ENCODE measurements at regions not wholly inside any gene's neighbourhood (a gene's known extent, or its start where the extent isn't known, plus 50 kb on each side); places are given as distances from the start of the nearest gene placed in this dataset.

DNA sequence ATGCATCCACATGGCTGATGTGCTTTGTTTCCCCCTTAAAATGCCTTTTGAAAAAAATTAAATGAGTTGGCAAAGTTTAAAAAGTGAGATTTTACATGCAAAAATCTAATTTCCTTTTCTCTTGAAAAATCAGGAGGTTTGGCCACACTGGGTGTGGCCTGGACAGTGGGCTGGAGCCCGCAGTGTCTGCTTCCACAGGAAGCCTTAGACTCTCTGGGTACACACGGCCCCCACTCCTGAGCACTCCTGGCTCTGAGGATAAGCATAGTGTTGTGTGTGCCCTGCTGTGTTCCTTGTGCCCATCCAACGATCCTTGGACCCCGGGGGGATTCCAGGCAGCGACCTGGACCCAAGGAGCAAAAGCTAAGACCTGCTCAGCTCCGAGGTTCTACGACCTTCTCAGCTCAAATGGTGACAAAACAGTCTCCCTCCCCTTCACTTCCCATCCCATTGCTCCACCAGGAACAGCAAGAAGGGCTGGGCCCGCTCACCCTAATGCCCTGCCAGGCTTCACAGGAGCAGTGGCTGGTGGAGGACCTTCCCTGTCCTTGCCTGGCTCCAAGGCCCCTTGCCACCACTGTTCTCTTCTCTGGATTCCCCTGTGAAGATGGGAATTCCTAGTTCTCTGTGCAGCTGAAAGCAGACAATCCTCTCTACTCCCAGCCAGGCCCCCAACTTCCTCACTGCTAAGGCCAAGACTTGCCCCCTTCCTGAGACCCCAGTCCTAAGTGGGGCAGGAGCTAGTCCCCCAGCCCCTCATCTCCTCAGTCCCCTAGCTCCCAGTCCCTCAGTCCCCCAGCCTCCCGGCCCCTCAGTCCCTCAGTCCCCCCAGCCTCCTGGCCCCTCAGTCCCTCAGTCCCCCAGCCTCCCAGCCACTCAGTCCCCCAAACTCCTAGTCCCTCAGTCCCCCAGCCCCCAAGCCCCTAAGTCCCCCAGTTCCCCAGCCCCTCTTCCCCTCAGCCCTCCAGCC lies 395.8 kb downstream of the PTPRU start:
- Mint-ChIP-seq H3K27ac (no peak overlapping the region), H3K4me3 (no peak overlapping the region), H3K27me3 (peaks cover 3% of the 10 kb centered on the region), H3K9me3 (ENCODE audit: low read depth) (peaks cover 2% of the 10 kb centered on the region), H3K36me3 (no peaks in the 10 kb centered on the region), H3K4me1 (no peaks in the 10 kb centered on the region)
- DNase-seq: peak; percentile 31
- no peak for ATAC-seq
- CTCF ChIA-PET: no interaction called here

- H3K27ac Mint-ChIP-seq: no peak overlapping the region
These were observed 395.0 kb downstream of the PTPRU start for GRCh38 chr1:29631361-29631760.

GRCh38 chr1:29630756-29631155 lies 394.4 kb downstream of the PTPRU start:
- Mint-ChIP-seq H3K9me3 (ENCODE audit: low read depth) (peaks cover 2% of the 10 kb centered on the region), H3K36me3 (no peaks in the 10 kb centered on the region), H3K27ac (no peak overlapping the region), H3K27me3 (peaks cover 3% of the 10 kb centered on the region), H3K4me1 (no peaks in the 10 kb centered on the region), H3K4me3 (no peak overlapping the region)
- DNase-seq (peak; percentile 16), ATAC-seq (no peak)
- CTCF ChIA-PET: no interaction called here

More at GRCh38 chr1:29631361-29631760, 395.0 kb downstream of the PTPRU start:
- Mint-ChIP-seq H3K27me3 (peaks cover 3% of the 10 kb centered on the region), H3K36me3 (no peaks in the 10 kb centered on the region), H3K4me3 (no peak overlapping the region), H3K9me3 (ENCODE audit: low read depth) (peaks cover 2% of the 10 kb centered on the region), H3K4me1 (no peaks in the 10 kb centered on the region)
- CTCF ChIA-PET: no interaction called here
- ATAC-seq (no peak), DNase-seq (no peak)

DNA sequence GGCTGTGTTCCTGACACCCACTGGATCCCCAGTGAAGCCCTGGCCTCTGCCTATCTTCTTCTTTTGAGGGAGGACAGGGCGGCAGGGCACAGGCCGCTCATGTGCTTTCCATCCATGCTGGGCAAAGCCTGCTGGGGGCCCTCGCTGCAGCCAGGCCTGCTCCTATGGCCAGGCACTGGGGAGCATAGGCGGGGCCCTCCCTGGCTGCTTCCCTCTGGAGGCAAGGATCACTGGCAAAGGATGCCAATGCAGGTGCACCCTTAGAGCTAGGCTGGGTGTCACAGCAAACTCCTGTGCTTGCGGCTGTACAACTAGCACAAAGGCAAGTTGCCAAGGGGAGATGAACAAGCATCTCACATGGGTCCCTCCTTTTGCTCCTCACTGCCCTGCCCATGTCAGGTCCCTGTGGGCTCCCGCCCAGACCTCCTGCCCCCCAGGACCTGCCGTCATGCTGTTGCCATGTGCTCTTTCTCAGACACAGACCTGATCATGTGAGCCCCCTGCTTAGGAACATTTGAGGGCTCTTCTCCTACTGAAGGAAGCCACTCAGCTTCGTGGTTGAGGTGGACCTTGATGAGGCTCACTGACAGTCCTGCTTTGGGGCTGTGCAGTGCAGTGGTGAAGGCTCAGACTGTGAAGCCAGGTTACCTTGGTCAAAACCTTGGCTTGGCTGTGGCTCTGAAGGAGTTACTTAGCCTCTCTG lies 393.6 kb downstream of the PTPRU start:
- no peak overlapping the region for H3K27ac Mint-ChIP-seq
- H3K36me3 Mint-ChIP-seq: no peaks in the 10 kb centered on the region
- peaks cover 3% of the 10 kb centered on the region for H3K27me3 Mint-ChIP-seq
- H3K4me3 Mint-ChIP-seq: no peak overlapping the region
- H3K4me1 Mint-ChIP-seq: no peaks in the 10 kb centered on the region
- peaks cover 2% of the 10 kb centered on the region for H3K9me3 Mint-ChIP-seq (ENCODE audit: low read depth)
- ATAC-seq: no peak
- peak; percentile 22 for DNase-seq
- CTCF ChIA-PET: no interaction called here

- ATAC-seq: no peak
- Mint-ChIP-seq H3K36me3 (no peaks in the 10 kb centered on the region), H3K27ac (no peak overlapping the region), H3K4me1 (no peaks in the 10 kb centered on the region), H3K27me3 (peaks cover 3% of the 10 kb centered on the region), H3K4me3 (no peak overlapping the region), H3K9me3 (ENCODE audit: low read depth) (peaks cover 2% of the 10 kb centered on the region)
- DNase-seq: peak; percentile 28
- CTCF ChIA-PET: no interaction called here
These were observed 393.1 kb downstream of the PTPRU start for GRCh38 chr1:29629401-29629800.

GRCh38 chr1:29628190-29628589 lies 391.9 kb downstream of the PTPRU start:
- DNase-seq: peak; percentile 15
- no peak overlapping the region for H3K4me3 Mint-ChIP-seq
- CTCF ChIA-PET: no interaction called here

DNA sequence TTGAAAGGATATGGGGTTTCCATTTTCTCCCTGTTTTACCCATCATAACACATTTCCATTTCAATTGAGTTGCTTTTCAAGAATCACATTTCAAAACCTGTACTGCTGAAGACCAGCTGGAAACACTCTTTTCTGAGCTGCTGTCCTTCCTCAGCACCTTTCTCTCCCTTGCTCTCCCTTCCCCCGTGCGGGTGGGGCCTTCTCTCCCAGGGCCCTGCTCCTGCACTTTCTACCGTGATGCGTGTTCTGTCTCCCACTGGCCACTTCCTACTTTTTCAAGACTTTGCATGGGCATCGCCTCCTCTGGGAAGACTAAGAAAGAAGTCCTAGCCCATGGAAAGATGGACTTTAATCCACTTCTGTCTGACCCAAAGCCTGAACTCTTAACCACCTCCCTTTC lies 390.4 kb downstream of the PTPRU start:
- no peak for DNase-seq
- Mint-ChIP-seq H3K4me3 (no peak overlapping the region), H3K27ac (no peak overlapping the region), H3K4me1 (no peaks in the 10 kb centered on the region), H3K9me3 (ENCODE audit: low read depth) (peaks cover 2% of the 10 kb centered on the region), H3K36me3 (no peaks in the 10 kb centered on the region), H3K27me3 (no peaks in the 10 kb centered on the region)
- no peak for ATAC-seq
- CTCF ChIA-PET: no interaction called here

More at GRCh38 chr1:29628190-29628589, 391.9 kb downstream of the PTPRU start:
- Mint-ChIP-seq H3K4me1 (no peaks in the 10 kb centered on the region), H3K27me3 (no peaks in the 10 kb centered on the region), H3K9me3 (ENCODE audit: low read depth) (peaks cover 2% of the 10 kb centered on the region), H3K36me3 (no peaks in the 10 kb centered on the region), H3K27ac (no peak overlapping the region)
- no peak for ATAC-seq

DNA sequence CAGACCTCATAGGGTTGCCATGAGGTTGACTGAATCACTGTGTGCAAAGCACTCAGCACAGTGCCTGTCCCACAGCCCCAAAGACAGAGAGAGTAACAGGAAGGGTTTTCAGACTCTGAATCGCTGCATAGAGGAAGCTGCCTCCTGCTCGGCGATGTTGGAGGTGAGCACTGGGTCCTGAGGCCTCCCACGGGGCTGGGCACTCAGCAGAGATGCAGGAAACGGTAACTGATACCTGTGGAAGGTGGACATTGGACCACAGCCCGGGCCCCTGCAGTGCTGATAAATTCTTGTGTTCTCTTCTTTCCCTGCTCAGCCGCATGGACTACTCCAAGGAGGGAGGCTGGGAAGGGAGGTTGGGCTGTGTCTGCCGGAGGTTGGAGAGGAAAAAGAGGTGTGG lies 389.7 kb downstream of the PTPRU start:
- CTCF ChIA-PET: no interaction called here
- ATAC-seq: no peak
- no peaks in the 10 kb centered on the region for H3K36me3 Mint-ChIP-seq

DNA sequence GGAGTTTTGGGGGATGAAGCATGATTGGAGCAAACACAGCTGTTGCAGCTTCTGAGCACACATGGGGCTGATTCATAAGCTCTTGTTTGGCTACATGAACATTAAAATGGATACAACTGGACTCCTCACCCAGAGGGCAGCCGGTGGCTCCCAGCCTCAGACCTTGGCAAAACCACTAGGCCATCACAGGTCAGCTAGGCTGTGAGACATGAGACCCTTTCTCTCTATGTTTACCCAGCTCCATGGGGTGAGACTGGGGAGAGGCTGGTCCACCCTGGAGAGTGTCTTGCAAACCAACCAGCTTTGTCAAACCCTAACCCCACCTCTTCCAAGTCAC lies 388.7 kb downstream of the PTPRU start:
- no peak overlapping the region for H3K4me3 Mint-ChIP-seq

More for the DNA sequence above, 389.7 kb downstream of the PTPRU start:
- H3K4me1 Mint-ChIP-seq: no peaks in the 10 kb centered on the region
- peak; percentile 29 for DNase-seq
- H3K27ac Mint-ChIP-seq: no peak overlapping the region
- no peaks in the 10 kb centered on the region for H3K27me3 Mint-ChIP-seq
- H3K4me3 Mint-ChIP-seq: no peak overlapping the region
- peaks cover 2% of the 10 kb centered on the region for H3K9me3 Mint-ChIP-seq (ENCODE audit: low read depth)

DNA sequence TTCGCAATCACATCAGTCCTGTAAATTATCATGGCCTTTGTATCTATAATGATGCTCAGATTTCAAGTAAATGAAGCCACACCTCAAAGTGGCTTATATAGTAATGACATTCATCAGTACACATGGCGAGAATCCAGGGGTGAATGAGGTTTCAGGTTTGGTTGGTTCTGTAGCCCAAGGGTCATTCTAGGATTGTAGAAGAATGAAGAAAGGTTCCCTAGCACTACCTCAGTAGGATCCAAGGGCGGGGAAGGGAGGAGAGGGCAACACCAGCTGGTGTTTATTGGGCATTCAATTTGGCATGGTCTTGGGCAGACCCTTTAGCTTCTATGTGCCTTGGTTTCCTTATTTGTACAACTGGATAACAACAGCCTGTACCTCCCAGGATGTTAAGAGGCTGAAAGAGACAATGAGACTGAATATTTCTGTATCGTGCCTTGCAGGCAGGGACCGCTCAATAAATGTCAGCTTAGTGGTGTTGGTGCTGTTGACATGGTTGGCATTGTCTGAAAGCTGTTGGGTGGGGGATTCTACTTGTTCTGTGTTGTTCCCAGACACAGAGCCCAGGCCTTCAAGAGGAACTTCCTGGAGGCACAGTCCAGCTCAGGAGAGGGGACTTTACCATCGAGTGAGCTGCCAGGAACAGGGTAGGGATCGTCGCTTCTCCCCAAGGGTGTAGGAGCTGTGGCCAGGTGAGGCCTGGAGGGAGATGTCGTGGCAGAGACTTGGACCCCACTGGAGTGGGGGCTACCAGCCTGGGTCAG lies 388.2 kb downstream of the PTPRU start:
- Mint-ChIP-seq H3K4me3 (no peak overlapping the region), H3K27ac (no peak overlapping the region), H3K9me3 (ENCODE audit: low read depth) (peaks cover 2% of the 10 kb centered on the region), H3K27me3 (no peaks in the 10 kb centered on the region), H3K36me3 (no peaks in the 10 kb centered on the region), H3K4me1 (no peaks in the 10 kb centered on the region)
- ATAC-seq: no peak
- CTCF ChIA-PET: no interaction called here
- peak; percentile 19 for DNase-seq

More for the DNA sequence above, 388.7 kb downstream of the PTPRU start:
- H3K36me3 Mint-ChIP-seq: no peaks in the 10 kb centered on the region
- CTCF ChIA-PET: no interaction called here
- H3K4me1 Mint-ChIP-seq: no peaks in the 10 kb centered on the region
- DNase-seq (peak; percentile 16), ATAC-seq (no peak)
- no peaks in the 10 kb centered on the region for H3K27me3 Mint-ChIP-seq
- H3K27ac Mint-ChIP-seq: no peak overlapping the region
- H3K9me3 Mint-ChIP-seq (ENCODE audit: low read depth): peaks cover 2% of the 10 kb centered on the region

DNA sequence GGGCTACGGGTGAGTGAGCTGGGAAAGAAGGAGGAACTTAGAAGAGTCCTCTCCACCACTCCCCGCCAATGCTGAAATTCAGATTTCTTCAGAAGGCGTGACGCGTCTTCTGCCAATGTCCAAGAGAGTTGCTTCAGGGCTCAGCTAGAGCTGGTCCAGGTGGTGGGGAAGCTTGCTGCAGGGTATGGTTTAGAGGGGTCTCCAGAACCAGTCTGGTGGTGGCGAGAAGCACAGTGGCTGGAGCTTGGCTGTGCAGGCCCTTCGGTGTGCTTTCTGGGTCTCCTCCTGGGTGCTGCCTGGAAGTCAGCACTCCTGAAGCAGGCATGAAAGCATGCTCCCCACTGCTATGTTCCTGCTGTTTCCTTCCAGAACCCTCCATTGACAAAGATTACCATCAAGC lies 387.2 kb downstream of the PTPRU start:
- Mint-ChIP-seq H3K36me3 (no peaks in the 10 kb centered on the region), H3K27me3 (no peaks in the 10 kb centered on the region), H3K9me3 (ENCODE audit: low read depth) (peaks cover 2% of the 10 kb centered on the region), H3K27ac (no peak overlapping the region), H3K4me1 (no peaks in the 10 kb centered on the region), H3K4me3 (no peak overlapping the region)
- ATAC-seq (no peak), DNase-seq (peak; percentile 18)
- CTCF ChIA-PET: no interaction called here

- Mint-ChIP-seq H3K4me3 (no peak overlapping the region), H3K27me3 (peaks cover 3% of the 10 kb centered on the region), H3K9me3 (ENCODE audit: low read depth) (no peaks in the 10 kb centered on the region), H3K27ac (no peak overlapping the region), H3K4me1 (no peaks in the 10 kb centered on the region), H3K36me3 (no peaks in the 10 kb centered on the region)
- CTCF ChIA-PET: no interaction called here
- DNase-seq (peak; percentile 25), ATAC-seq (no peak)
These were observed 385.6 kb downstream of the PTPRU start for GRCh38 chr1:29621826-29622435.

DNA sequence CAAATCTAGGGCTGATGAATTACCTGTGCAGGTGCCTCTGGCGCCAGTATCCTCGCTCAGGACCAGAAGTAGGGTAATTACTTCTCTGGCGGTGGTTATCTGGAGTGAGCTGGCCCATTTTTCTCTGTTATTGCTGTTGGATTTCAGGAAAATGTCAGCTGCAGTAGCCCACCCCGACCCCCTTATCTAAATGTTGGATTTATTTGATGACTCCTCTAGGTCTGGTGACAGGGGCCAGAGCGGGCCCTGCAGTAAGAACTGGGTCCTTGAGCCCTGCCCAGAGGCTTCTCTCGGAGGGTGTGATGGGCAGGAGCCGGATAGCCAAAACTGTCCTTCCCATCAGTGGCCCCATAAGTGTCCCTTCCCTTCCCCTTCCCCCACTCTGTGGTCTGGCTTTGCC lies 384.3 kb downstream of the PTPRU start:
- CTCF ChIA-PET: no interaction called here
- Mint-ChIP-seq H3K4me3 (no peak overlapping the region), H3K27me3 (peaks cover 10% of the 10 kb centered on the region), H3K9me3 (ENCODE audit: low read depth) (no peaks in the 10 kb centered on the region), H3K36me3 (no peaks in the 10 kb centered on the region), H3K27ac (no peak overlapping the region), H3K4me1 (no peaks in the 10 kb centered on the region)
- no peak for ATAC-seq
- DNase-seq: peak; percentile 23

Data from activated CD8-positive, alpha-beta memory T cell treated with anti-CD3 and anti-CD28 coated beads, Interleukin-2, amount 10 ng/mL, durations not matched to agents 7 days and 5 days (primary cell).